22Rv1 (cell line): ENCODE measurements at regions not wholly inside any gene's neighbourhood (a gene's known extent, or its start where the extent isn't known, plus 50 kb on each side); places are given as distances from the start of the nearest gene placed in this dataset.

Experiments
- ZFX ChIP-seq: fragments of 450-650 bp; IDR thresholded peaks from 2 replicates; pipeline ENCODE4 v1.6.1; 2017; ENCODE audit warnings: antibody characterized with exemption, borderline replicate concordance
- TF ChIP-seq, protein P1 (sequence below): fragments of 450-650 bp; IDR thresholded peaks from 2 replicates; pipeline ENCODE4 v1.5.1; 2017; ENCODE audit warnings: mild to moderate bottlenecking

DNA sequence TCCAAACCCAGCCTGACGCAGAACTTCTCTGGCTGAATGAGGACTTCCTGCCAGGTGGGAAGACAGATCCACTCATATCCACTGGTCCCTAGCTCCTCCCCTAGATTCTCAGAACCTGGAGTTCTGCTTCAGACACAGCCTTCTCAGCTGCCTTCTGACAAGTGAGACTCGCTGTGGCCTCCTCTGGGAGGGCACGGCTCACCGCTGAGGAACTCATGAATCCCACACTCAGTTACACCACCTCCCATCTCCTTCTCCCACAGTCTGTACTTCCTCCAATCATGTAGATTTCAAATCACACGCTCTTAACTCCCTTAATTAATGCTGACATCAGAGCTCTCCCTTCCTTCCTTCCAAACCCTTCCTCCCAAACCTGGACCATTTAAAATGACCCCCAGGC, 86.4 kb upstream of the TMEM45B start:
- TF ChIP-seq, protein P1, sequence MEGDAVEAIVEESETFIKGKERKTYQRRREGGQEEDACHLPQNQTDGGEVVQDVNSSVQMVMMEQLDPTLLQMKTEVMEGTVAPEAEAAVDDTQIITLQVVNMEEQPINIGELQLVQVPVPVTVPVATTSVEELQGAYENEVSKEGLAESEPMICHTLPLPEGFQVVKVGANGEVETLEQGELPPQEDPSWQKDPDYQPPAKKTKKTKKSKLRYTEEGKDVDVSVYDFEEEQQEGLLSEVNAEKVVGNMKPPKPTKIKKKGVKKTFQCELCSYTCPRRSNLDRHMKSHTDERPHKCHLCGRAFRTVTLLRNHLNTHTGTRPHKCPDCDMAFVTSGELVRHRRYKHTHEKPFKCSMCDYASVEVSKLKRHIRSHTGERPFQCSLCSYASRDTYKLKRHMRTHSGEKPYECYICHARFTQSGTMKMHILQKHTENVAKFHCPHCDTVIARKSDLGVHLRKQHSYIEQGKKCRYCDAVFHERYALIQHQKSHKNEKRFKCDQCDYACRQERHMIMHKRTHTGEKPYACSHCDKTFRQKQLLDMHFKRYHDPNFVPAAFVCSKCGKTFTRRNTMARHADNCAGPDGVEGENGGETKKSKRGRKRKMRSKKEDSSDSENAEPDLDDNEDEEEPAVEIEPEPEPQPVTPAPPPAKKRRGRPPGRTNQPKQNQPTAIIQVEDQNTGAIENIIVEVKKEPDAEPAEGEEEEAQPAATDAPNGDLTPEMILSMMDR = no peak
- no peak for TF ChIP-seq ZFX
